GM10266 (cell line): ENCODE measurements at regions not wholly inside any gene's neighbourhood (a gene's known extent, or its start where the extent isn't known, plus 50 kb on each side); places are given as distances from the start of the nearest gene placed in this dataset.

Experiments
- DNase-seq: peaks from one replicate; pipeline ENCODE4 v3.0.0; 2012; ENCODE audit errors: extremely low spot score
- TF ChIP-seq, protein P1 (sequence below): IDR thresholded peaks from 2 replicates; pipeline ENCODE4 v1.5.1; 2012; ENCODE audit warnings: mild to moderate bottlenecking, low read depth; ENCODE audit not compliant: control insufficient read depth, insufficient read depth; ENCODE audit errors: missing control alignments

GRCh38 chr5:158256096-158256495 is 397.2 kb upstream of the CLINT1 start:
- TF ChIP-seq, protein P1, sequence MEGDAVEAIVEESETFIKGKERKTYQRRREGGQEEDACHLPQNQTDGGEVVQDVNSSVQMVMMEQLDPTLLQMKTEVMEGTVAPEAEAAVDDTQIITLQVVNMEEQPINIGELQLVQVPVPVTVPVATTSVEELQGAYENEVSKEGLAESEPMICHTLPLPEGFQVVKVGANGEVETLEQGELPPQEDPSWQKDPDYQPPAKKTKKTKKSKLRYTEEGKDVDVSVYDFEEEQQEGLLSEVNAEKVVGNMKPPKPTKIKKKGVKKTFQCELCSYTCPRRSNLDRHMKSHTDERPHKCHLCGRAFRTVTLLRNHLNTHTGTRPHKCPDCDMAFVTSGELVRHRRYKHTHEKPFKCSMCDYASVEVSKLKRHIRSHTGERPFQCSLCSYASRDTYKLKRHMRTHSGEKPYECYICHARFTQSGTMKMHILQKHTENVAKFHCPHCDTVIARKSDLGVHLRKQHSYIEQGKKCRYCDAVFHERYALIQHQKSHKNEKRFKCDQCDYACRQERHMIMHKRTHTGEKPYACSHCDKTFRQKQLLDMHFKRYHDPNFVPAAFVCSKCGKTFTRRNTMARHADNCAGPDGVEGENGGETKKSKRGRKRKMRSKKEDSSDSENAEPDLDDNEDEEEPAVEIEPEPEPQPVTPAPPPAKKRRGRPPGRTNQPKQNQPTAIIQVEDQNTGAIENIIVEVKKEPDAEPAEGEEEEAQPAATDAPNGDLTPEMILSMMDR, result no peak
- no peak for DNase-seq

DNA sequence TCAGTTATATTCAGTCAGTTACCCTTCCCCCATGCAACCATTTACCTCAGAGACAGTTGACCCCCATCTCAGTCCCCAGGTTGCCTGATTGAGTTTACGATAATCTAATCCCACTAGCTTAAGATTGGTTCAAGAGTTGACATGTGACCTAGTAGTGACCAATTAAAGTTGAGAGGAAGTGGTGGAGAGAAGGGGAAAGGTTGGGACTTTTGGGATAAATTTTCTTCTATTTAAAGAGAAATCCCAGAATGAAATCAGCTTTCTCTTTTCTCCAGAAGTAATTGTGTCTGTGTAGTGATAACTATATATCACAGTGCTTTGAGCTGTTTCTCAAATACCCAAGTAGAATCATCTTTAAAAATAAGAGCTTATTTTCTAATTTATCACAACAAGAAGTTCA is 396.7 kb upstream of the CLINT1 start:
- TF ChIP-seq, protein P1, result no peak
- no peak for DNase-seq

DNA sequence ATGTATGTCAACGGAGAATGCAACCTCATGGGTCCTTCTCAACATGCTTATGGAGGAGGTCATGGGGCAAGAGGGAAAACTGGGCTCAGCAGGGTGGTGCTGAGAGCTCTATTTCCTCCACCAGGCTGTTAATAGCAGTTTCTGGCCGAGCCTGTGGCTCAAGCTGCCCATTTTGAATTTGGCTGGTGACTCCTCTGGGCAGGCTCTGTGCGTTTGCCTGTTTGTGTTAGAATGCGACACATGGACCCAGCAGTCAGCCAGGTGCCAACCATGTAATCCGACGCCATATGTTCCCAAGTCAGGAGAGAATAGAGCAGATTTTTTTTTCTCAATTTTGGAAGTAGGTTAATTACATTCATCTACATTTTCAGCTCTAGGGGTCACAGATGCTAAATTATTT is 387.7 kb upstream of the CLINT1 start:
- TF ChIP-seq, protein P1, result no peak
- DNase-seq, result no peak

GRCh38 chr5:158245513-158245912 is 386.6 kb upstream of the CLINT1 start:
- TF ChIP-seq, protein P1, result no peak
- DNase-seq, result no peak

DNA sequence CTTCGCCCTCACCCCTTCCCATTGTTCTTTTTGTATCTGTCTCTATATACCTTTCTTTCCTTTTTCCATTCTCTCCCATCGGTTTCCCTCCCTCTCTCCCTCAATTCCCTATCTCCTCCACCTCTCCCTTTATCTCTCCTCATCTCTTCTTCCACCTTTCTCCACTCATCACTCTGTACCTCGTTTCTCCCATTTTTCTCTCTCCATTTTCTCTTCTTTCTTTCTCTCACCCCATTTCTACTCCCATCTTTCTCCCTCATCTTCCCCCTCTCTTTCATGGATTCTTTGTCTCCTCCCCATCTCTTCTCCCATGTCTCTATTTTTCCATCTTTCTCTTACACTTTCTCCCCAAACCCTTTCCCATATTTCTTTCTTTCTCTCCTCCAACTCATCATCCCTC is 385.9 kb upstream of the CLINT1 start:
- DNase-seq, result no peak
- TF ChIP-seq, protein P1, result no peak

DNA sequence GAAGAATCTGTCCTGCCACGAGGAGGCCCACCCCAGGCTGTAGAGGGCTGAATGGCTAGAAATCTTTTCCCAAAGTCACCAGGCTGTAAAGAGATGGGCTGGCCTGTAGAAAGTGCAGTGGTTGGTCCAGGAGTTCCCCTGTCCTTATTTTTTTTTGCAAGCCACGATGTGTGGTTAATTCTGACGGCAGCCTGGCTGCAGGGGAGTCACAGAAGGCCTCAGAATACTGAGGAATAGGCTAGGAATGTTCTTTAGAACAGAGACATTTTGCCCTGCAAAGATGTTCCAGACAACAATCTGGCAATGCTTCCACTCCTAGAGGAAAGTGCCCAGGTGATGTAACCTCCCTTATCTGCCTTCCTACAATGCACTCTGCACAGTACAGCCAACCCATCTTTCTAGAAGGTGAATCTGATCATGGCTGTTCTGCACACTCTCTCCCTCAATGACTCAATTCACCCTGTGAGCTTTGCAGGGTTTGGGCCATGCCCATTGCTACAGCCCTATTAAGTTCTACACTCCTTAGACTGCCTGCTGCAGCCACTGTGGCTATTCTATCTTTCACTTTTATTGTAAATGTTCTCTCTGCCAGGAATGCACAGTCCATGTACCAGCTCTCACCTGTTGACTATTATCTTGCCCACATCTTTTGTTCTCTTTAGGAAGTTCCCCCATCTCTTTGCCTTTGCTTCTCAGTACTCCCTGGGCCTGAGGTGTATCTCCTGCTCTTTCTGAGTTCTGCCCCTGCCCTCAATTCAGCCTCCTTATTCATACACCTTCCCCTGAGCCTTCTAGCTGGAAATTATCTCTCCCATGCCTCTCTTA is 377.8 kb upstream of the CLINT1 start:
- TF ChIP-seq, protein P1, result no peak
- DNase-seq, result no peak

DNA sequence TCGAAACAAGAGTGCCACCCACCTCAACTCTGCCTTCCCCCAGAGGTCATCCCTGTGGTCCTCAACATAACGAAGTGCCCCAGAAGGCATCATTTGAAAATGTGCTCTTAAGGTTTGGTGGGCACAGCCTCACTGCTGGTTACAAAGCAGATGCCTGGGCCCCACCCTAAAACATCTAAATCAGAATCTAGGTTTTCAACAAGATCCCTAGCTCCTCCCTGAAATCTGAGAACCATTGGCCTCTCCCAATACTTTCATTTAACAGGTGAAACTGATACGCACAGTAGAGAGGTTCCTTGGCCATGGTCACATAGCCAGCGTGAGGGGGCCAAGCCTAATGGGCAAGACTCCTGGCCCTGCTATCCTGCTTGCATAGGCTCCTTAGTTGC is 376.2 kb upstream of the CLINT1 start:
- TF ChIP-seq, protein P1, result no peak
- DNase-seq, result no peak
